NK-92 treated with Interleukin-12 subunit alpha and Interleukin-12 subunit beta, amount 100 ng/mL, for 24 hours (cell line): ENCODE measurements at regions not wholly inside any gene's neighbourhood (a gene's known extent, or its start where the extent isn't known, plus 50 kb on each side); places are given as distances from the start of the nearest gene placed in this dataset.

Source experiments
- DNase-seq: peaks from one replicate; lab custom pipeline; 2025; lab: John Stamatoyannopoulos, UW

DNA sequence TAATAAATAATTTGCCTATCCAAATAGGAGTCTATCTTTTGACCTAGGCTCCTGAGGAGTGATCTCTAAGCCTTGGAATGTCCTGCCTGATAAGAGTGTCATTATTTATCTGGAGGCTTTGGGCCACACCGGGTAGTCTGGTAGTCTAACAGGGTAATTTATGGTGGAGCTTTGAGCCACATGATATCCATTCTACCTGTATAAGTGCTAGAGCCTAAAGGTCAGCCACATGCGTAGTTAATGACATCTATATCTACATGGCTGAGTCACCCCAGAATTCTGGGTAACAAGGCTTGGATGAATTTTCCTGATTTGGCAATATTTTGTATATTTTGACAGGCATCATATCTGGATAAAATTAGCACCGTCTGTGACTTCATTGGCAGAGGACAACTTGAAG is 681.4 kb downstream of the MCTP2 start:
- DNase-seq, result no peak

DNA sequence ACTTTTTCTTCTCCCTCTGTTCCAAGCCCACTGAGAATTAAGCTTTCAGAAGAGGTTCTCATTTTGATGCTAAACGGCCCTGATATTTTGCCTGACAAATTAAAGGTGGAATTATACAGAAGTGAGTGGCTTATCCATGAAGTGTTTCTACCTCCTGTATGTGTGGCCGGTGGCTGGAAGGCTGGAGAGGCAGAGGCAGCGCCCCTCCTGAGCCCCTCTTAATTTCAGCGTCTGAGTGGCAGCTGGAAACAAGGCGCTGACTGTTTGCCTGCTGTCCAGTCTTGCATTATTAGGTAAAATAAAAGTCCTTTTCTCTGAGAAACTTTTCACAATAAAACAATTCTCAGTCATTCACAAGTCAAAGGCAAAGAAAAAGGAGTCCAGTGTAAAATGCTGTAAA is 685.7 kb downstream of the MCTP2 start:
- no peak for DNase-seq

DNA sequence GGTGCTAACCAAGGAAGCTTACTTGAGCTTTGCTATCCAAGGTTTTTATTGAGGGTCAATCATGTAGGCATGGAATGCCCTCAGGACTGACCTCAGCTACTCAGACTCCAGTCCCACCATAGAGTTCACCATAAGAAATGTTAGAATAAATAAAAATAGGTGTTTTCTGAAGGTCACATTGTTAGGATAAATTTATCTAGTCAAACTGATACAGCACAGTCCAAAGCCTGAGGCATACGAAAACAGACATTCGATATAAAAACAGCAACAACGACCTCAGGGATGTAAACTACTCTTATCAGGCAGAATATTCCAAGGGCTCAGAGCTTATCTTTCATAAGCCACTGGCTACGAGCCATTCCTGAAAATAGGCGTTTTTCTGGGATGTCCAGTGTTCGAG is 690.6 kb downstream of the MCTP2 start:
- no peak for DNase-seq

DNA sequence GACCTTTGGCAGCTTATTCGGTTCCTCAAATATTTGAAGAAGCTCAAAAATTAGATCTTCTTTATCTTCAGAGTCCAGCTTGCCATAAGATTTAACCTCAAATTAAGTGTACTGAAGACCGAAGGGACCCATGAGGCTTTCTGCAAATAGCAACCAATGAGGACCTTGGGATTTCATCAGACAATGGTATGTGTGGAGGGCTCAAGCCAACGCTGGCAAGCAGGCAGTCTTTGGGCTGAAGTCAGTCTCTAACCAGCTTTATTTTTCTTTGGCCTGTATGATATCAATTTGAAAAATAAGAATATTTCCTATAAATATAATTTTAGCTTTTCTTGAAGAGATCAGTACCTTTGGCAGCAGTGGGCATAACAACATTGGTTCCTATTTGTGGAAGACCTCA is 692.7 kb downstream of the MCTP2 start:
- no peak for DNase-seq

DNA sequence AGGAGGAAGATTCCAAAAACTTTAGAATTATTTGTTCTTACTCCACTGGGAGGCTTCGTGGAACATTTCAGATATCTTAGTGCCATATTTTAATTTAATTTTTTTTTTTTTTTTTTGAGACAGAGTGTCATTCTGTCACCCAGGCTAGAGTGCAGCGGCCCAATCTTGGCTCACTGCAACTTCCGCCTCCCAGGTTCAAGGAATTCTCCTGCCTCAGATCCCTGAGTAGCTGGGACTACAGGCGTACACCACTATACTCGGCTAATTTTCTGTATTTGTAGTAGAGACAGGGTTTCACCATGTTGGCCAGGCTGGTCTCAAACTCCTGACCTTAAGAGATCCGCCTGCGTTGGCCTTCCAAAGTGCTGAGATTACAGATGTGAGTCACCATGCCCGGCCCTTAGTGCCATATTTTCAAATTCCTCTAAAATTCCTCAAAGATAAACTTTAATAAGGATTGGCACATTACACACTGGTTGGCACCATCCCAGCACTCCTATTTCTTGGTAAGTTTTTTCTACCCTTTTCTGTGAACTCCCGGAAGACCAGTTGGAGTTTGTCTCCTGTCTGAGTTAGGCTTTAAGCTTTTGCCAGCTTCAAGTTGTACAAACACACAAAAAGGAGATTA is 693.7 kb downstream of the MCTP2 start:
- no peak for DNase-seq

DNA sequence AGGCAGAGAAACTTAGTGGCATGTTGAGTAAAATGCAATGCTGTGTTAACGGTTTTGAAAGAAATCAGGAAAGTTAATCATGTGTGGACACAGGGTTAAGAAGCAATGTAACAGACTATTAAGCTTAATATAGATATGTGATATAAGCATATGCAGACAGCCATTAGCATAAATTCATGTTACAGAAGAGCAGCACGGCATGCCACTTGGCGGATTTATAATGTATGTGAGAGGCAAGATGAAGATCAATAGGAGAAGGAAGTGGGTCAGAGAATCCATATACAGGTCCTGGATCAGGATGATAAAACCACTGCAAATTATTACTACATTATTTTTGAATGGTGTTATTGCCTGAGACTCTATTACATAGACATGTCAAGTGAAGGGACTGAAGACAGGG is 694.3 kb downstream of the MCTP2 start:
- DNase-seq, result no peak

DNA sequence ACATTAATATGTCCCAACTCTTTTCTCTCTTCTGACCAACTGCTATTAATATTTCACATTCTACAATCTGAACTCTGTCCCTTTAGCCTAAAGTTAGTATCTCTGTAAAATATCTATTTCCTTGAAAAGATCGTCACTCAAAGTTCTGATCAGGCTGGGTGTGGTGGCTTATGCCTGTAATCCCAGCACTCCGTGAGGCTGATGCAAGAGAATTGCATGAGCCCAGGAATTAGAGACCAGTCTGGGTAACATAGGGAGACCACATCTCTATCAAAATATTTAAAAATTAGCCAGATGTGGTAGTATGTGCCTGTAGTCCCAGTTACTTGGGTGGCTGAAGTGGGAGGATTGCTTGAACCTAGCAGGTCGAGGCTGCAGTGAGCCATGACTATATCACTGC is 695.6 kb downstream of the MCTP2 start:
- DNase-seq, result no peak

DNA sequence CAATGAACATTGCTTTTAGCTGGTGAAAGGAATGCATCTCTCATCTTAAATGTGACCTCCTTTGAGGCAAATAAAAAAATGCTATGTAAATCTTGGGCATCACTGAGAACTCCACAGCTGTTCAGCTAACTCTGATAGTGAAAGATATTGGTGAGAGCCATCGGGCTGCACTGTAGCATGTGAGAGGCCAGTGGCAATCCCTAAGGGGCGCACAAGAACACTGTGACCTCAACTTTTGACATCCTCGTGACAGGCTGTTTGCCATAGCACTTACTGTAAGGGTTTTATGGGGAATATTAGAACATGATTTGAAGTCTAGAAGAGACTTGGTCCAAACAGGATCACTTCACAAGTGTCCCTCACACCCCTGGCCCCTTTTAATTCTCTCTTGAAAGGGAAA is 697.9 kb downstream of the MCTP2 start:
- no peak for DNase-seq

DNA sequence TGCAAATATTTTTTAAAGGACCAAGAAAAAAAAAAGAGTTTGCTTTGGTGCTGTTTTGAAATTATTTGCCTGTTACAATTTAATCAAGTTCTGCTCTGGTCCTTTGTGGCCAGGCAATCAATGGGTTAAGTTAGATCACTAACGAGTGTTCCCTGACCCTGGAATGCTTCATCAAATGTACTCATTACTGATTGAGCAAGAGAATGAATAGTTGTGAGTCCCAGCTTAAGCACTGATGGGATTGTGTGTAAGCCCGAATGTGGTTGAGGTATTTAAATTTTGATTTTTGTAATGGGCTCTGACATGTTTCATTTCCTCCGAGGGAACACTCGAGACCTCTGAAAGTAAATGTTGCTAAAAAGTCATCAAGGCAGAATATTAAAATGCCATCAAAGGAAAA is 699.1 kb downstream of the MCTP2 start:
- no peak for DNase-seq

DNA sequence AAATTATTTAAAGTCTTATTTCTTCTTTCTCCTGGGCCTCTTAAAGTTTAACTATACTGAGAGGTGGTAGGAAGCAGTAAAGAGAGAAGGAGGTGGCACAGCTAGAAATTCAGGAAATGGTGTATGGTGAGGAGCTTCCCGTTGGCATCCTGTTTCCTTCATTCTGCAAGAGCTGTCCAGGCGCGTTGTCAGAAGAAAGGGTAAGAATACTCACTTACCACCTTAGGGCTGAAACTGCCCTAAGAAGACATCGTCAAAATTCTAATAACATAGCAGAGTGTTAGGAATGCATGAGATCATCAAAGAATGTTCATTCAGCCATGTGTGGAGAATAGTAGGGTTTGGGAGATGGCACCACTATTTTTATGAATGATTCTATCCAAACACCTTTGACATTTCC is 699.6 kb downstream of the MCTP2 start:
- DNase-seq, result no peak

DNA sequence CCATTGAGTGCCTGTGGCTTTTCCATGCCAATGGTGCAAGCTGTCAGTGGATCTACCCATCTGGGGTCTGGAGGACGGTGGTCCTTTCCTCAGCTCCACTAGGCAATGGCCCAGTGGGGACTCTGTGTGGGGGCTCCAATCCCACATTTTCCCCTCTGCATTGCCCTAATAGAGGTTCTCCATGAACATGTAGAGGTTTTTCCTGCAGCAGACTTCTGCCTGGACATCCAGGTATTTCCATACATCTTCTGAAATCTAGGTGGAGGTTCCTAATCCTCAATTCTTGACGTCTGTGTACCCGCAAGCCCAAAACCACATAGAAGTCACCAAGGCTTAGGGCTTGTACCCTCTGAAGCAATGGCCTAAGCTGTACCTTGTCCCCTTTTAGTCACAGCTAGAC is 703.1 kb downstream of the MCTP2 start:
- no peak for DNase-seq

DNA sequence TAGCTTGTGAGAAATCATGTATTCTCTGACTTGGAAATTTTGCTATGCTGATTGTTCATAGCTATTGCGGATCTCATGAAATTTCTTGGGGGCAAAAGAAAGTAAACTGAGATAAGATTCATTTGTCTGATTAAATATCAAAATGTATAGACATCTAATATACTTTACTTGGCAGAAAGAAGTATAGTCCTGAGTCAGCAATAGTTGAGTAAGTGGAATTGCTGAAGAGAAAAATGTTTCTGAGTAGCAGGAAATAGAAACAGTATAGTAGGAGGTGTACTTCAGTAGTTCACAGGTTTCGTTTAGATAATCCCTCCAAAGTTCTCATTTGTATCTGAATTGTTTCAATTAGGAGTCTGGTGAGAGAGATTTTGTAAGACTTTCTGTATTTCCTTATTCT is 705.9 kb downstream of the MCTP2 start:
- no peak for DNase-seq

DNA sequence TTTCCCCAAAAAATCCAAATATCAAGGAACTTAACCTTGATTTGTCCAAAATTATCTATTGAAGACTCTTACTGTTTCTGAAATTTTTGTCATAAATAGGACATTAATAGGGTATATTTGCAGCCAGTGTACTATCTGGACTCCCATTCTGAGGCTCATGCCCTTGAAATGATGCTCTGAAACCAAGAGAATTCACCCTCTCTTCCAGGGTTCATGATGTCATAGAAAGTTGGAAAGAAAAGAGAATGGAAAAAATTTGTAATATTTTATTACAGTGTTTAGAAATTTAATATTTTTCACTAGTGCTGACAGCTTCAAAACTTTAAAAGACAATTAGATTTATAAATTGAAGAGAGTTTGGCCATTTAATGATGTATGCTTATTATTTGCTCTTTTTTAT is 712.5 kb downstream of the MCTP2 start:
- no peak for DNase-seq

DNA sequence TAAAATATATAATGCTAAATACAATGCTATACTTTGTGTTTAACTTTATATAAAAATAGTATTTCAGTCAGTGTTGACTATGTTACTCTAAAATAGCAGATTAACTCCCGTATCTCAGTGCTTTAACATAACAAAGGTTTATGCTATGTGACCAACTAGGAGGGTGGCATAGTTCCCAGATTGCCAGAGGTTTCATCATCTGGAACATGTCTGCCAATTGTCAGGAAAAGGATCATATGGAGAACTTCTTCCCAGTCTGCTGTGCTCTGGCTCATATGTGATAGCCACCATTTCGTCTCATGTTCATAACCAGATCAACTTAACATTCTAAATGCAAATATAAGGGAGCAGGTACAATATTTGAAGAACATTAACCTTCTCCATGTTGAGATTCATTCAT is 720.2 kb downstream of the MCTP2 start:
- no peak for DNase-seq

DNA sequence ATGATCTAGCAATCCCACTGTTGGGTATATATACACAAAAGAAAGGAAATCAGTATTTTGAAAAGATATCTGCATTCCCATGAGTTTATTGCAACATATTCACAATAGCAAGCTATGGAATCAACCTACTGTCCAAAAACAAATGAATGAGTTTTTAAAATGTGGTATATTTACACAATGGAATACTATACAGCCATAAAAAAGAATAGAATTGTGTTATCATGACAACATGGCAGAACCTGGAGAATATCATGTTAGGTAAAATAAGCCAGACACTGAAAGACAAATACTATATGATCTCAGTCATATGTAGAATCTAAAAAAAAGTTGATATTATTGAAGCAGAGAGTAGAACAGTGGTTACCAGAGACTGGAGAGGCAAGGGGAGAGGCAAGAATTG is 732.6 kb downstream of the MCTP2 start:
- DNase-seq, result no peak

DNA sequence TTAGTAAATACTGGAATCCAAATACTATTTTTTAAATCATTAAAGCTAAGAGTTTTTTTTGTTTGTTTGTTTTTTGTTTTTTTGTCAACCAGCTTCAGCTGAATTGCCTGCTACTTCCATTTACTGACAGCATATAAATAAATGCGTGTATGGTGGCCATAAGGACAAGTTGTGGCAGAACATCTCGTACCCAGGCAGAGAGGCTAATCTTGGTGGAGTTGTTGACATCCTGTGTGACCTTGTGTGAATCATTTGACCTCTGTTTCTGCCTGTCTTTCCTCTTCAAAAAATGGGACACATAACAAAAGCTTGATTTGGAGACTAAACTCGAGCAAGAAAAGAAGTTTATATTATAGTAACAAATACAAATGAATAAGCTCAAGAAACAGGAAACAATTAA is 734.2 kb downstream of the MCTP2 start:
- DNase-seq, result no peak

DNA sequence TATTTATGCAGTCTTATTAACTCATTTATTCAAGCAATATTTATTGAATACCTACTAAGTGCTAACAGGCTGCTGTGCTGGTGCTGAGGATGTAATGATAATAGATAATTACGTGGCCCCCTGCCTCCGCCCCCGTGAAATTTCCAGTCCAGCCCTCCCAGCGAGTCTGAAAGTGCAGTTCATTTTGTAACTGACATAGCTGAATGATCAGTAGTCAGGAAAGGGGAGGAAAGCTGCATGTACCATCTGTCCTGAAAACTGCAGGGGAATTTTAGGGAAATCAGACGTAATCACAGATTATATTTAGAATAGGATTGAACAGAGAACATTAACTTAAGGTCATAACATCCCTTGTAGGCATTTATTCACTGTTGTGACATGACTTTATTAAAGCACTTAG is 736.8 kb downstream of the MCTP2 start:
- no peak for DNase-seq

DNA sequence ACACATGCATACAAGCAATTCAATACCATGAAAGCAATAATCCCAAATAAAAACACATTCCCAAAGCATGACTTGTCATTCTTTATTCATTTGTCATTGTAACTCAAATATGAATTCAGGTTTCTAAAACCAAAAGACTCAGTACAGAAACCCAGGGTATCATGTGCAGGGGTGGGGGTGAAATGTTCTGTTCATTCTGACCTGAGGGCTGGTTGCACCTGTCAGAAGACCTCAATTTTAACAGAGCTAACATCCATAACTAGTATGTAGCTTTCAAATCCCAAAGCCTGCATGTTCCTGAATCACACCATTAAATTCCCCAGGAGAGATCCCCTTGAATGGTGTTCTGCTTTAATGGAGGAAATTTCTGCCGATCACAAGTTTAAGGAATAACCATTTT is 738.7 kb downstream of the MCTP2 start:
- DNase-seq, result no peak

DNA sequence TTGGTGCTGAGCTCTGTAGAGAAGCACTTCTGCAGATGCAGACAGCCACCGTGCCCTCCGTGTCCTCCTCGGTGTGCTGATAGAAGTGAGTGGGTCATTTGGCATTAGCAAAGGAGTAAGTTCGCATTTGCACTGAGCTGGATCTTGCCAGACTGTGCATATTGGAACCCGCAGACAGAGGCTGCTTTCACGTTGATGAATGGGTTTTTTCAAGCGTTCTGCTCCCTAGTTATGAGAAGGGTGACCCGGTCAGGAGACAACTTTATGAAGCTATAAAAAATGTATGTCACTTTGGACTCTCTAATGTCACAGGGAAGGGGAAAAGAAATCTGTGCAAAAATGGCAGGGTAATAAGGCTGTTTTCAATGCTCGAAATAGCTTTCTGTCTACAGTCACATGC is 739.4 kb downstream of the MCTP2 start:
- DNase-seq, result no peak

DNA sequence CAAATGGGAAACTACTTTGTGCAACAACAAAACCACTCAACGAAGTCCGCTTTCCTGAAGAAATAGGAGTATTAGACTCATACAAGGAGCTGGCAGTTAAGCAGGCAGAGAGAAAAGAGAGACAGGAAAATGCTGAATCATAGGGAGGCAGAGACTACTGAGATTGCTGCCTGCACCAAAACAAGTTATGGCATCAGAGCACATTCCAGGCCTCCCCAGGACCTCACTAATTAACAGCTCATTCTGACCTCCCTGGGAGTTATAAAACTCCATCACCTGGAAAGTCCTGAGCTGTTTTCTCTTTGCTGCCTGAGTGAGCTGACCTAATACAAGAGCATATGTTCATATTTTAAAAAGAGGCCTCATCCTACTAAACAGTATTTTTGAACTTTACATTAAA is 741.0 kb downstream of the MCTP2 start:
- no peak for DNase-seq

DNA sequence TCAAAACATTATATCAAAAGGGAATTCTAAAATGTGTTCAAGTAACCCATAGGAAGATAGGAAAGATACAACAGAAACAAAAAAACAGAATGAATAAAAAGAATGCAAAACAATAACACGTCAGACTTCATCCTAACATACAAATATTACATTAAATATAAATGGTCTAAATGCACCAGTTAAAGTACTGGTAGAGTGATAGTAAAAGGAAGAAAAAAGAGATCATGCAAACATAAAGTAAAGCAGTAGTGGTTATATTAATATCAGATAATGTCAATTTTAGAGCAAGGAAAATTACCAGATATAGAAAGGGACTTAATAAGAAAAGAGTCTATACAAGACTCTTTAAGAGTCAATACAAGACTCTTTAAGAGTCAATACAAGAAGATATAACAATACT is 755.7 kb downstream of the MCTP2 start:
- no peak for DNase-seq

DNA sequence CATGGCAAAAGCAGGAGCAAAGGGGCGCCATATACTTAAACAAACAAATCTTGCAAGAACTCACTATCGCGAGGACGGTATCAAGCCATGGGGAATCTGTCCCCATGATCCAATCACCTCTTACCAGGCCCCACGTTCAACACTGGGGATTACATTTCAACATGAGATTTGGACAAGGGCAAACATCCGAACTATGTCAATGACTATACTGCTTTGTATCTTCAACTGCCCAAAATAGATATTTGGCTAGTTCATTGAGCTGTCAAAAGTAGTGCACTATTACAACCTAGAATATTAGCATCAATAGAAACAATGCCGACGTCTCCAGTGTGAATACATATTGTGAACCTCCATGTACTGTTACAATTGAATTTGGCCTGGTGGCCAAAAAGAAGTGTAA is 760.4 kb downstream of the MCTP2 start:
- no peak for DNase-seq

DNA sequence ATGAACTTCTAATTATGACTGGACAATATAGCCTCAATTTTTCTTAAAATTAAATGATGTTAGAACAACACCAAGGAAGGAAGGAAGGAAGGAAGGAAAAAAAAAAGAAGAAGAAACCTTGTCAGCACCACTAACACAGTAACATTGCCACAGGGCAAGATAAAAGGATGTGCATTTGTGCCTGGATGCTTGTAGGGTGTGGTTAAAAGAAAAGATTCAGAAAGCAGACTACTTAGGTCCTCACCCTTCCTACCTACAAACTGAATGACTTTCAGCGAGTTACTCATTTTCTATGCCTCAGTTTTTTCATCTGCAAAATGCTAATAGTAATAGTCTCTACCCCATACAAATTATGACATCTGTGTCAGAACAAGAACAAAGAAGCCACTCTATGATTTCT is 778.3 kb downstream of the MCTP2 start:
- no peak for DNase-seq

DNA sequence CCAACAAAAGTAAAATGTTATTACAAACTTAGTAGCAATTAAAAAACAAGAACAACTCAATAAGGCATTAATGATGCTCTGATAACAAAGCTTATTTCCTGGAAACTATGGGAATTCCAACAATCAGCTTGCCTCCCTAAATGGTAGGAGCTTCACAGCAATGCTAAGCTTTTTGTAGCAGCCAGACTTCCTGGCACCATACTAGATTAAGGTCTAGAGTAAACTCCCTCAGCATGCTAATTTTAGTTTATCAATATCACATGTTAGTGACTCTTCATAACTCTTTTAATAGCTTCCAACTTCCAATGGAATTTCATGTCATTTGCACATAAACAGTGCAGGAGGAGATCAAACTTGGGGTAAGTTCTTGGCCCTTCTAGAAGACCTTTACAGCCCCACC is 782.0 kb downstream of the MCTP2 start:
- no peak for DNase-seq
